ENCODE measurements at regions not wholly inside any gene's neighbourhood (a gene's known extent, or its start where the extent isn't known, plus 50 kb on each side); places are given as distances from the start of the nearest gene placed in this dataset.
"Not testable (repeated sequence)": the region's sequence is repeated elsewhere in the genome, so short reads cannot be mapped to it uniquely, and the experiment has no call there.

GRCh38 chr17:51347851-51348584, 87.7 kb downstream of the UTP18 start:
- DNase-seq (ENCODE audit: low read depth, low spot score) = no peak

GRCh38 chr17:51351080-51351479, 90.7 kb downstream of the UTP18 start:
- DNase-seq (ENCODE audit: low read depth, low spot score) = no peak

- DNase-seq (ENCODE audit: low read depth, low spot score) = no peak
Measured at GRCh38 chr17:51351890-51352289, 91.5 kb downstream of the UTP18 start.

GRCh38 chr17:51352798-51353197, 92.5 kb downstream of the UTP18 start:
- DNase-seq (ENCODE audit: low read depth, low spot score) = no peak

GRCh38 chr17:51353296-51353695, 93.0 kb downstream of the UTP18 start:
- no peak for DNase-seq (ENCODE audit: low read depth, low spot score)

- DNase-seq (ENCODE audit: low read depth, low spot score) = no peak
Measured at GRCh38 chr17:51354936-51355335, 94.6 kb downstream of the UTP18 start.

GRCh38 chr17:51355441-51356410, 95.4 kb downstream of the UTP18 start:
- no peak for DNase-seq (ENCODE audit: low read depth, low spot score)

GRCh38 chr17:51359055-51359454, 98.7 kb downstream of the UTP18 start:
- no peak for DNase-seq (ENCODE audit: low read depth, low spot score)

- DNase-seq (ENCODE audit: low read depth, low spot score) = no peak
Measured at GRCh38 chr17:51362811-51363585, 102.7 kb downstream of the UTP18 start.

GRCh38 chr17:51365090-51365489, 104.7 kb downstream of the UTP18 start:
- DNase-seq (ENCODE audit: low read depth, low spot score) = no peak

GRCh38 chr17:51366866-51367265, 106.5 kb downstream of the UTP18 start:
- no peak for DNase-seq (ENCODE audit: low read depth, low spot score)

GRCh38 chr17:51367836-51368235, 107.5 kb downstream of the UTP18 start:
- not testable (repeated sequence) for DNase-seq (ENCODE audit: low read depth, low spot score)

GRCh38 chr17:51371732-51372151, 111.4 kb downstream of the UTP18 start:
- DNase-seq (ENCODE audit: low read depth, low spot score) = no peak

- DNase-seq (ENCODE audit: low read depth, low spot score) = no peak
Measured at GRCh38 chr17:51372345-51373004, 112.1 kb downstream of the UTP18 start.

GRCh38 chr17:51373489-51374152, 113.3 kb downstream of the UTP18 start:
- no peak for DNase-seq (ENCODE audit: low read depth, low spot score)

GRCh38 chr17:51374209-51374608, 113.9 kb downstream of the UTP18 start:
- no peak for DNase-seq (ENCODE audit: low read depth, low spot score)

- DNase-seq (ENCODE audit: low read depth, low spot score) = no peak
Measured at GRCh38 chr17:51375771-51376170, 115.4 kb downstream of the UTP18 start.

- DNase-seq (ENCODE audit: low read depth, low spot score) = no peak
Measured at GRCh38 chr17:51376739-51377138, 116.4 kb downstream of the UTP18 start.

GRCh38 chr17:51381262-51381661, 120.9 kb downstream of the UTP18 start:
- no peak for DNase-seq (ENCODE audit: low read depth, low spot score)

GRCh38 chr17:51385208-51385607, 124.9 kb downstream of the UTP18 start:
- DNase-seq (ENCODE audit: low read depth, low spot score) = no peak

- DNase-seq (ENCODE audit: low read depth, low spot score) = no peak
Measured at GRCh38 chr17:51387582-51387981, 127.2 kb downstream of the UTP18 start.
